COLO668 (cell line): ENCODE measurements at regions not wholly inside any gene's neighbourhood (a gene's known extent, or its start where the extent isn't known, plus 50 kb on each side); places are given as distances from the start of the nearest gene placed in this dataset.

Source experiments
- DNase-seq: peaks from one replicate; lab custom pipeline; 2025; ENCODE audit not compliant: unreplicated experiment; lab: John Stamatoyannopoulos, UW

- no peak for DNase-seq
These were observed 750.9 kb upstream of the STXBP6 start for GRCh38 chr14:25800841-25801240.

GRCh38 chr14:25788252-25788651 is 738.3 kb upstream of the STXBP6 start:
- no peak for DNase-seq

DNA sequence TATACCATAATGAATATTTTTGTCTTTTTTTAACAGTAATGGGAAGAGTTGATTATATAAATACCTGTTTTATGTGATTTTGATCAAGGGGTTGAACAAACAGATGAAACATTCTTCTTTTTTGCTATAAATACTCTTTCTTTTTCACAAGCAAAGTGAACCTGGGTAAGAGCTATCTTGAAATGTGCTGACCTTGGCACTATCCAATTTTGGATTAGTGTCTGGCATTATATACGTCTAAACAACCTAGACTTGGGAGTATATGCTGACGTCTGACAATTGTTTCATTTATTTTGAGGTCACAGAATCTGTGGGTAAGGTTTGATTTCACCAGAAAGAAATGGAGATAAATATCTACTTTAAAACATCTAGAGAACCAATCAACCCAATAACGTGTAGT is 716.0 kb upstream of the STXBP6 start:
- DNase-seq = no peak

GRCh38 chr14:25759920-25760655 is 710.1 kb upstream of the STXBP6 start:
- DNase-seq = no peak

DNA sequence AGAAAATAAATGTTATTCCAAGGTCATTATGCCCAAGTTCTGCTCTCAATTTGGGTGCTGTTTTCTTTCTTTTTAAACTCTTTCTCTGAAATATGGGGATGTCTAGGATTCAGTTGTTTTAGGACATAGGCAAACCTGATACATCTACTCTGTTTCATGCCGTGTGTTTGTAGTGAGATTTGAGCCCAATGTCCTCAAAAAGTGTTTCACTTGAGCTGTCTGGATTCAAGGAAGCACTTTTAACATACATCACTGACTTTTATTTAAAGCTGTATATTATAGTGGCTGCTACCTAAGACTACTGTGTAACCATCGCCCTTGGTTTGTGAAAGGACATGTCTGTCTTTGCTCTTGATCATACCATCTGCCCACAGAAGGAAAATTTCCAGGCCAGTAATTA is 709.3 kb upstream of the STXBP6 start:
- no peak for DNase-seq

- DNase-seq = no peak
These were observed 707.4 kb upstream of the STXBP6 start for GRCh38 chr14:25757364-25757763.

DNA sequence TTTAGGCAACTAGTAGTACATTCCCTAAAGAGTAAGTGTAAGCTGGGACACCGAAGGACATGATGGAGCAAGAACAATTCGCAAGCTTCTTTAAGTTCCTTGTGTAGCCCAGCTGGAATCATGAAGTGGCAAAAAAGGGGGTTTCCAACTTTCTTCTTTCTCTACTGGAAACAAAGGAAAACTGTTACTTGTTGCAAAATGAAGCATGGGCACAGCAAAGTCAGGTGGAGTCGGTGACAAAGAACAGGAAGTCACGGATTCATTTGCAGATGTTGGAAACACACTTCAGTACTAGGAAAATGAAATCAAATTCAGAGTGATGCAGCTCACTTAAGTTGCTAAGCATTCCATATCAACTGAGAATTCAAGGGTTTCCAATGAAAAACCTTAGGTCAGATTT is 706.9 kb upstream of the STXBP6 start:
- no peak for DNase-seq

- DNase-seq = no peak
These were observed 703.2 kb upstream of the STXBP6 start for GRCh38 chr14:25753130-25753529.

DNA sequence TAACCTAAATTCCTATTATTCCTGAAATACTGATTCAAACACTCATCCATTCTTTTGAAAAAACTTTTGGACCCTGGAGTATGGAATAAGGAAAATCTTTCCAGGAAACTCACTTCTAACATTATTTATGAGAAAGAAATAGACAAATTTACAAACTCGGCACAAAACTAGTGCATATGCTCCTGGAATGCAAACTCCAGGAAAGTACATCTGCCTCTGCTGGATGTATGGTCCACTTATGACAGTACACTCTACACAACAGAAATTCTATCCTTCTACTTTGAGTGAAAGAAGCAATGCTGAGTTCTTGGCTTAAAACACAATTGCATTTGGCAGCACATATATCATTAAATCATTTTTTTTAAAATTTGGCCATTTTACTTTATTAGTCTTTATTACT is 700.5 kb upstream of the STXBP6 start:
- DNase-seq = no peak
